GM21360 (cell line): ENCODE measurements at regions not wholly inside any gene's neighbourhood (a gene's known extent, or its start where the extent isn't known, plus 50 kb on each side); places are given as distances from the start of the nearest gene placed in this dataset.
A peak's percentile ranks its signal among the peaks of the same experiment; 100 is the strongest.

Experiments
- ATAC-seq: cut with Tn5 transposase; IDR thresholded peaks from one replicate; pipeline ENCODE4 v1.9.1; 2021; ENCODE audit warnings: mild to moderate bottlenecking, moderate library complexity; ENCODE audit not compliant: unreplicated experiment

DNA sequence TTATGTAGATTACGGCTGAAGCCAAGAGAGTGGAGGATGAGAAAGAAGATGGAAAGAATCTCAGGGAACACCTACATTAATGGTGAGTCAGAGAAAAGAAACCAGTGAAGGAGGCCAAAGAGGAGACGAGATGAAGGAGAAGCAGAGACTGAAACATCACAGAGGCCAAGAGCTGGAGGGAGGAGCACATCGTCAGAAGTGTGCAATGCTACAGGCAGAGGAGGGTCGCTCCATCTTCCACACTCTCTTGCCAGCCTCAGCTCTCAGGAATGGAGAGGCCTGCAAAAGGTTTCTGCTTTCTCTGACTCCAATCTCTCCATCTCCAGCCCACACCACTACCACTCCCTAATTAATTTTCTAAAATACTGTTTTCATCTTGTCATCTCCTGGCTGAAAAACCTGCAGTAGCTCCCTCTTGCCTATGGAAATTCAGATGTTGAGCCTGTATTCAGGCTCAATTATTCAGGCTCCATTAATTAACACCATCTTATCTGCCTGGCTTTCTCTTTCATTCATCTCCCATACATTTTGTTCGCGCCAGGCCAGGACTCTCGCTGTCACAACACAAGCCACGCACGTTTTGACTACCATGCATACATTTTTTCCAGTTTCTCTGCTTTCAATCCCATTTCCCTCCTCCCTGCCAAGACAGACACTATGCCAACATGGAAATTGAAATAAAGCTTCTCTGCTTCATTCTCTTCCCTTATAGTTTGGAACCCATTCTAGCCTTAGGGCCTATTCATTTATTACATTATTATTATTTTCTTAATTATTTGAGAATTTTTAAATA lies 165.8 kb downstream of the INHBA start:
- no peak for ATAC-seq

DNA sequence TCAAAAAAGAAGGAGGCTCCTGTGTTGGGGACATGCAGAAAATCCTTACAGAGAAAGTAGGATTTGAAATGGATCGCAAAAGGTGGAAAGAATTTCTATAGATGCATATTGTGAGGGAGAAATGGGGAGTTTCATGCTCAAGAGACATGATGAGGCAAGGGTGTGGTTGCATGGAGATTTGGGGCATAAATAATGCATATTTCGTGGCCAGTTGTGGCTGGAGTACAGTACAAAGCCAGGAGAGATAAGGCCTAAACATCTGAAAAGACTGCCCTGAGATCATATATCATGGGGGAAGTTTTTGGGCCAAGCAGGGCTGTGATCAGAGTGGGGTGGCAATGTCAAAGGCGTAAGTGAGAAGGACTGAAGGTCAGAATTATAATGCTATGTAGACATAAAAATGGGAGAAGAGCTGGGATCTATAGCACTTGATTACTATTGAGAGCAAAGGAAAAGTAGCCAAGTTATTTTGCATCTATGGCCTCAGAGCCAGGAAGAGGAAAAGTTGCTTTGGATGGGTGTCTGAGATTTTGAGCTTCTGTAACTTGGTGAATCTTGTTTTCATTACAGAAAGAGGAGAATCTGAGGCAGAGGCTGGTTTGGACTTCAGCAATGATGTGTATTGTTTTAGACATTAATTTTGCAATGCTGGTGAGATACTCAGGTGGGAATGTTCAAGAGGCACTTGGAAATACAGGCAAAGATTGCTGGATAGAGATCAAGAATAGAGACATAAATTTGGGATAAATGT lies 166.6 kb downstream of the INHBA start:
- ATAC-seq, result no peak

DNA sequence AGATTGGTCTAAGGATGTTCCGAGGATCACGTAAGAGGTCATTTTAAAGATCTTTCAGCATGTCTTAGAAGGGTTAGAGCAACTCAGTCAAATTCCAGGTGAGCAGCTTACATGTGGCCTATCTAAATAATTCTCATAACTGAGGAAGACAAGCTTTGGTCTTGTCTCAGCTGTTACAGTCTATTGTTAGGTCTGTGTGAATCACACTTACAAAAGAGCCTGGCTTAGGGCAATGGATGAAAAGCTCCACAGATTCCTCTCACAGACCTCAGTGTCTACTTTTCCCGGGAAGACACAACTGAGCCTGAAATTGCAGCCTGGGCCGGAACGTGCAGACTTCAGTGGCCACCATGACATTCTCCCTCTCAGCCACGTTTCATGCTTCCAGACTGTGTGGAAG lies 173.1 kb downstream of the INHBA start:
- ATAC-seq, result no peak

DNA sequence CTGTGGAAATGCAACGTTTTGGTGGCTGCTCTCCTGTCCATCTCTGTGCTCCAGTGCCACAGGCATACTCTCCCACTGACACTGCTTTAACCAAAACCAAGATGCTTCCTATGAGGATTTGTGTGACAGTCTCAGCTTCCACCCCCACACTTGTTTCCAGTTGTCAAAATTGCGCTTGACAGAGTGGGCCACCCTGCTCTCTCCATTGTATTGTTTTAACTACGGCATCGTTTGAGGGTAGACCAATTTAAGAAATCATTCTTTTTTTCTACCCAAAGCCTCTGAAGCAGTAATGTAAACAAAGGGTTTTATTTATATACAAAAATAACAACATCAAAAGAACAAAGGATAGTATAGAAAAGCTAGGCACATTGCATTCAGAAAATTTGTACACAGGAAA lies 178.0 kb downstream of the INHBA start:
- no peak for ATAC-seq

DNA sequence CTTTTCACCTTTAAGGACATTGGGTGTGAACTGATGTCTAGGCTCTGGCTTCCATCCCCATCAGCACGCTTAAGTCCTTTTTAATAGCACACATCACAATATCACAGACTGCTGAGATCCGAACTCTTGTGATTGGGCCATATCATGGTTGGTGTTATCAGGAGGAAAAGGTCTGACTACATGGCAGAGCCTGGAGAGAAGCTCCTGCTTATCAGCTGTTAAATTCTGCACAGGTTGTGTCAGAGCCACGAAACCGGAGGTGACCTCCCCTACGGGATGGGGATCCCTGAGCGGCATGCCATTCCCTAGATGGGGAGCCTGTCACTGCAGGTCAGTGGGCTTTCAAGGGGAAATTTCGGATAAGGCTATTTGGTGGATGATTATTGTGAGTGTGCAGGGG lies 182.4 kb downstream of the INHBA start:
- no peak for ATAC-seq

DNA sequence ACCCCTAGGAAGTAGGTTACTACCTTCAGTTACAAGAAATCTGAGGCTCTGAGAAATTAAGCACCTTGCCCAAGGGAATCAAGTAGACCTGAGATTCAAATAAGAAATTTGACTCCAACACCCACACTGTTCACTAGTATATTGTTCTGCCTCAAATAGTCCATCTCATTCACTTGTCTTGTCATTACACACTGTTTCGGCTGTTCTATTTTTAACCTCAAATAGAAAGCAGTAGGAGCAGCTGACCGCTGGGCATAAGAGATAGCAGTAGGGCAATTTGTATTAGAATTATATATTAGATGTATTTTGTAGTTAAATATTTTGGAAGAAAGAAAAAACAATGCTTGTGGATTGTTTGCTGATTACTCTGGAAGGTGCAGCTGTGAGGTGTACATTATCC lies 185.1 kb downstream of the INHBA start:
- no peak for ATAC-seq

DNA sequence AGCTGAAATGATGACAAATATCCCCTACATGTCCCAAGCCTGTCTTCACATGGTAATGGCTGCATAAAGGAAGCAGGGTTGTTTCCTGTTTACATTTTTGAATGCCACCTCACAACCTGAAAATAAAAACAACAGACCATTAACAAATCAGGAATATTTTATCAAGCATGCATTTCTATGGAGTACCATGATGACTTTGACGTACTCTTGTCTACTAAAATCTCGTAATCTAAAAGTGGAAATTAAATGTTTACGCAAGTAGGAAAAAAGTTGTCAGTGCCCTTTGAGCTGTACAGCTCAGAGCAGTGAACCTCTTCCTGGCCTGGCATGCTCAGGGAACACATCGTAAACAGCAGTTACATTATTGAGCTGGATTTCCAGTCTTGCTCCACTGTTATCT lies 194.1 kb downstream of the INHBA start:
- ATAC-seq, result no peak

DNA sequence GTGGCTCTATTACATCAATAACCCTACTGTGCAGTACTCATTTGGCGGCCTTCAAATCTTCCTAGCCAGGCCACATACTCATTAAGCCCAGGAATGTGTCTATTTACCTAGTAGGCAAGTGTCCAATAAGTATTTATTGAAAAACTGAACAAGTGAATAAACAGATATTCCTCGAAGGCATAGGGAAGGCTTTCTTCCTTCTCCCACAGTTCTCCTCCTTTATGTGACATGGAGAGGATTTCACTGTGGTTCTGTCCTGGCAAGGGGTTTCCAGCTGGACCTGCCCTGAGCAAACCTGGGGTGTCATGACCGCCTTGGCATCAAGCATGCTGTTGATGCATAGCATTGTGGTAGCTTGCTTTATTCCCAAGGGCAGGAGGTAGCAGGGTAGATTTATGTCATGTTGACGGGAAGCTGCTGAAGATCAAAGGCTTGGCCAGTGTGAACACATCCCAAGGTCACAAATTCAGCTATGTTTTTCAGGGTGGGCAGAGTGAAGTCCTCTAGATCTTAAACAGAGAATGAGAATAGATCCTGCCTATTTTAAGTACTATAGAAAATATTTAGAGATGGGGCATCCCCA lies 195.1 kb downstream of the INHBA start:
- ATAC-seq, result no peak

DNA sequence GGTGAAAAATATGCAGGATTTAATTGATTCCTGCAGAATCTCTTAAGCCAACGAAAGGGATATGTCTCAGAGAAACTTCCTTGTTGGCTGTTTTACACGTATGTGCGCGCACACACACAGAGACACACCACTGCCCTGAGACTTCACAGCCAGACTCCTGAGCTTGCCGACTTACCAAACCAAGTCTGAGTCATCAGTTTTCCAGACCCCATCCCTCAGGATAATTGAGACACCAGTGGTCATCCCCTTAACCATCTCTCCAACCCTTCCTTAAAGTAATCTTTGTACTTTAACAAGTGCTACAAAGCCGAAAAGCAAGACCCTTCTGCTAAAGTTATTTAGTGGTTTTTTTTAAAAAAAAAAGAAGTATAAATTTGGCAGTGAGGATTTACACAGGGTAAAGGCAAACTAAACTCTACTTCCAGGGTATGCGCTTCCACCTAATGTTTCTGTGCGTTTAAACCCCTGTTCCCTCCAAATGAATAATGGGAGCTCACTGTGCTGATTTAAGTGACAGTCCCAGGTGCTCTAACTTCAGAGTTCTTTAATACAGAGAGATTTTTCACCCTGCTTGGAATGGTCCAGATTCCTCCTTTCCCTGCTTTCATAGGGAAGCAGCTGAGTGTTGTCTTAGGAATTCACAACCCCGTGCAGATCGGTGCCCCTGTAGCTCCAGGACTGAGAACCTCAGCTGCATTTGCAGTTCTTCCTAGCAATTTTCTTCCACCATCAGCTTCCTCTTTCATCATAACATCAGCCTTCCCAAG lies 198.5 kb downstream of the INHBA start:
- ATAC-seq, result no peak

DNA sequence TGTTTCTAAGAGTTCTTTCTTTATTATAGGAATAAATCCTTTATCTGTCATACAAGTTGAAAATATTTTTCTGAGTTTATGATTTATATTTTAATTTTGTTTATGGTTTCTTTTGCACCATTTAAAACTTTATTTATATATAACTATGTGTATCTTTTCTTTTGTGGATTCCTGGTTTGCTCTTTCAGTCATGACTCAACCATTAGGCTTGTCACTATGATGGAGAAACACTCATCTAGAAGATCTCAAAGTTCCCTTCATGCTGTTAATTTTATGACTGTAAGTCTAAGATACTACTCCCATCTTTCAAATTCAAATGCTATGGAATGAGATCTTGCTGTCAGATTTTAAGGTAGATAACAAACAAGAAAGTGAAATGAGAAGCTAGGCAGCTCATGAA lies 199.5 kb downstream of the INHBA start:
- no peak for ATAC-seq

DNA sequence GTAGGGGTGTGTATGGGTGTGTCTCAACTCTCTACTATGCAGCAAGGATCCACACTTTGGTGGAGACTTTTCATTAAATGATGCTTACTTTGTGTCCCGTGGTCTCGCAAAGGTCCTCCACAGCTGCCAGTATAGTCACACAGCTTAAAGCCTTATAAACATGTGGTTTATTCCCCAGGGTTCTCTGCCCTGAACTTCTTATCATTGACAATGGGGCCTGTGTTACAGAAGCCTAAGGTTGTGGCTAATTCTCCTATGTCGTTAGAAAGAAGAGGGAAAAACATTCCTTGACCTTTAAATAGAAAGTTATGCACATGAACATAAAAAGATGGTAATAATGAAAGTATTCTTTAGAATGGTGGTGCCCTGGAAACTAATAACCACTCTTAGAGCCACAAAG lies 201.4 kb downstream of the INHBA start:
- ATAC-seq, result no peak

DNA sequence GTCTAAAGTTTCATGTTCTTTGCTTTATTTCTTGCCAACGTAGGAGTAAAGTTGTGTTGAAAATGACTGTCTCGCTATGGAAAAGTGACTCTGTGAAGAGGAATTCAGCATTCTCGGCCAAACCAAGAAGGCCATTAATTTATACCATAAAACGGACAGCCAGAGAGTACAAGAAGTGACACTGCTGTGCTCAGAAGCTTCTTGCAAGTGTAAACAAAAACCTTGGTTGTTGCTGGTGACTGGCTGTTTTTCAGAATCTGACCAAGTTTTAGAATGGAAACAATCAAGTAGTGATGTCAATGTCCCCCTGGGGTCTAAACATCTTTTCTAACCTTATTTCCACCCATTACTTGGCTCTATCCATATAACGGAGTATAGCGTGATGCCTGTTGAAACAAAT lies 201.9 kb downstream of the INHBA start:
- ATAC-seq, result no peak

DNA sequence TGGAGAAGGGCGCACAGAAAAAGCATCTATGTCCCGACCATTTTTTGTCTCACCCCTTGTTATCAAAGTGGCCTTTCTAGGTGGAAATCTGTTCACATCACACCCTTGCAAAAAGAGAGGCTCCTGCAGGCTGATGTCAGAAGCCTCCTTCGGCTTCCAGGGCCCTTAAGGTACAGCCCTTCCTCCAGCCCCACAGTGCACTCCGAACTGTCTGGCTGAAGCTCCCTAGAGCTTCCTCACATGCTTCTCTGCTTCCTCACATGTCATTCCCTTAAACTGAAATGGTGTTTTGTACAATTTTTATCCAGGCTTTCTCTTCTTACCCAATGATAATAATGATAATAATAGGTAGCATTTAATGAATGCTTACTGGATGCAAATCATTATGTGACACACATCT lies 210.3 kb downstream of the INHBA start:
- no peak for ATAC-seq

DNA sequence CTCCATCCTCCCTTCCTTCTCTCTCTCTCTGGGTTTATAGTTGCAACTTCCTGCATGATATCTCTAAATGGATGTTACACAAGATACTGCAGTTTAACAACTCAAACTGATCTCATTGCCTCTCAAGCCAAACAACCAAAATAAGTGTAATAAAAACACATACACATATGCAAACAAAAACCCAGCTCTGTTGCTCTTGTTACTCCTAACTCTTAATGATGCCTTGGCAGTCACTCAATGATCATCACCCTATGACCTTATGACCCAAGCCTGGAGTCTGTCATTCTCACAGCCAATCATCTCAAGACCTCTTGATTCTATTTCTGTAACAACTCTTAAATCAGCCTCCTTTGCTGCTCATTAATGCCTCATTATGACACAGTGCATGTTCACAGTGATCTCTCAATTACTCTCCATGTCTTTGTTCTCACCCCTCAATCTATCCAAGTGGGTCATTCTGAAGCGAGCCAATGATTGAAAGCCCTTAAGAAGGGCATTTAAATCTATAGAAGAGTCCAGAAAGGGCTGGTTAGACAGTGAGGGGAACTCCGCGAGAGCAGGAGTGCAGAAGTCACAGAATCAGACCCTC lies 210.9 kb downstream of the INHBA start:
- ATAC-seq, result no peak

DNA sequence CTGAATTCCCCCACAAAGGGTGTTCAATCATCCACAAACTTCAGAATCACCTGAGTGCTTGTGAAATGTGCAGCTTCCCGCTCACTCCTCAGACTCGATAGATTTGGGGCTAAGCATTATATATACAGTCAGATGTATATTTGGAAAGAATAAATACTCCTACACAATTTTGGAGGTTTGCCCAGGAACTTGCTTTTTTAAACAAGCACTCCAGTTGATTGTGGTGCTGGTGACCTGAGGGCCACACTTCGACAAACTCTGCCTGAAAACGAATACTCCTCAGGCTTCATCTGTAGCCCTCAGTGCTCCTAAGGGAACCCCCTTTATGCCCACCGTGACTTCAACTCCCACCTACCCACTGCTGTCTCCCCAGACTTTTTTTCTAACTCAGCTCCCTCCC lies 211.6 kb downstream of the INHBA start:
- no peak for ATAC-seq

DNA sequence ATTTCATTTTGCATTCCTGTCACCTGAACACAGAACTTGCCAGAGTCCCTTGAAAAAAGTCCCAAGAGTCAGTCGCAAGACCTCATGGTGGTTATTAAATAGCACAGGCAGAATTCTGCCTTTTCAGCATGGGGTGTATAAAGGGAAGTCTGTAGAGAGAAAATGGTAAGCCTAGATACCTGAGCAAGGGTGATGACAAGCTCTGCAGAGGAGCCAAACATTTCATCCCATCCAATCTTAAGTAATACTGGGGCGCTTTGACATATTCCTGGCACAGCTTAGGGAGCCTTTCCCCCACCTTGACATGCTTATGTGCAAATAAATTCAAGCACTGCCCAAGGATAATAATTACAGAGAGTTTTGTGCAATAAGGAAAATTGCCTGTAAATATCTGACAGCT lies 213.0 kb downstream of the INHBA start:
- ATAC-seq, result no peak

DNA sequence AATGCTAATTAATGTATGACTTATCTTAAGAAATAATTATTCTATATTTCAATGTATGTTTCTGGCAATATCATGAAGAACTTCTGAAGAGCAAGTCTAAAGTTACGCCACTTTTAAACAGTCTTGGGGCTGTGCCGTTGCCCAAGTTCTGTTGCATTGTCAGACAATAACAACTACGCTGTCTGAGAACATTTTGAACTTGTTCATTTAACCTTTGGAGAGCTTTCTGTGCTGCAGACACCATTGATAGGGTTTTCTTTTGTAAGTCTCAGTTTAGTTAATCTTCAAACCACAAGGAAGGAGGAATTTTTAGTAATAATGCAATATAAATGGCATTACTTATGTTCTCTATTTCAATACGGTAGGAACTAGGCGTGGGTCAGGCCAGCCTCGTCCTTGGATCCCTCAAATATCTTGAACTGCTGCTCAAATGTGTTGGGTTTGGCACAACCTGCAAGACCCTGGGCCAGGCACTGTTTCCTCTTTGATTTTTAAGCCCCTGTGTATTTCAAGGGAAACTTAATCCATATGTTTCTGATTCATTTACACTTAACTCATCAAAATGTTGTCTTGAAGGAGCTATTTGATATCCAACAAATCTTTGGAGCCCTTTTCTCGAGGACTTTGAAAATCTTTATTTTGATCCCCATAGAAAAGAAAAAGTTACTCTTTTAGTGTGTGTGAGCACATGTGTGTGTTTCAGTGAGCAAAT lies 215.5 kb downstream of the INHBA start:
- ATAC-seq, result no peak

DNA sequence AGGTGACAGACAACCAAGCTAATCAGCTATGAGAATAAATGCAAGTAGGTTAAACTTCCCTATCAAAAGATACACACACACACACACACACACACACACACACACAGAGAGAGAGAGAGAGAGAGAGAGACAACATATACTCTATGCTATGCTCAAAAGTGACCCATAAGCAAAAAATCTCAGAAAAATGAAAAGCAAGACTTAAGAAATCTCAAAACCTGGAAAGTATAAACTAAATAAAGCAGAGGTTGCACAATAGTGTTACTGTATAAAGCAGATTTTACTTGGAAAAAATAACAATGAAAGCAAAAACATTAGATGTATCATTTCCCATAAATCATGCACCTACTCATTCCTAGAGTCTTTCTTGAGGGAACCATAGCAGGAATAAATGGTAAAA lies 221.5 kb downstream of the INHBA start:
- no peak for ATAC-seq

DNA sequence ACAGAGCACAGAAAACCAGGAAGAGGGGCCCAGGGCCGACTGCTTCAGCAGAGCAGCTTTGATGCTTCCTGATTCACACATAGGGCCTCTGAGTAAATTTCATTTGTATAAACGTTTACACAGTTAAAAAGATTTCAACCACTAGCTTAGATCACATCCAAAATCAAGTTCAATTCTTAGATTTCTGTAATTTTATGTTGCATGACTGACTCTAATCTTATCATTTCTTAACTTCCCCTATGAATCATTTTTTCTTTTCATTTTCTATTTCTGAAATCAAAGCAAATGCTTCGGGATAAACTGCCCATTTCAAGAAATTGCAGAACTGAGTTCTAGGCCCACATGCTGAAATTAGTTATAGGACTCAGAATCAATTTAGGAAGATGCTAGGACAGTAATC lies 224.7 kb downstream of the INHBA start:
- no peak for ATAC-seq

DNA sequence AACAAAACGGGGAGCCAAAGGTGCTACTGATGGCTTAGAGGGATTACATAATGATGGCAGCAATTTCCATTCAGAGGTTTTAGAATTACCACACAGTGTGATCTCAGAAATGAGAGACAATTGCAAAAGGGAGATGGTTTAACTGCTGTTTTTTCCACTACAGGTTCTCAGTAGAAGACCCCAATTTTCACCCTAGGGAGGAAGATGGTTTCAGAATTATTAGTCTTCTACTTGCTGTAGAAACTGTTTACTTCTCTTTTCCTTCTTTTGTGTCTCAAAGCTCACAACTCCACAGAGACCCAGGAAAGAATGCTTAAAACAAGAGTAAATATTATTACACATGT lies 226.5 kb downstream of the INHBA start:
- peak; percentile 44 for ATAC-seq
